Muscle of arm (tissue), 1 donor: ENCODE measurements at regions not wholly inside any gene's neighbourhood (a gene's known extent, or its start where the extent isn't known, plus 50 kb on each side); places are given as distances from the start of the nearest gene placed in this dataset.

Source experiments
- DNase-seq: peaks from one replicate; pipeline ENCODE4 v3.0.0-alpha.2; 2013

DNA sequence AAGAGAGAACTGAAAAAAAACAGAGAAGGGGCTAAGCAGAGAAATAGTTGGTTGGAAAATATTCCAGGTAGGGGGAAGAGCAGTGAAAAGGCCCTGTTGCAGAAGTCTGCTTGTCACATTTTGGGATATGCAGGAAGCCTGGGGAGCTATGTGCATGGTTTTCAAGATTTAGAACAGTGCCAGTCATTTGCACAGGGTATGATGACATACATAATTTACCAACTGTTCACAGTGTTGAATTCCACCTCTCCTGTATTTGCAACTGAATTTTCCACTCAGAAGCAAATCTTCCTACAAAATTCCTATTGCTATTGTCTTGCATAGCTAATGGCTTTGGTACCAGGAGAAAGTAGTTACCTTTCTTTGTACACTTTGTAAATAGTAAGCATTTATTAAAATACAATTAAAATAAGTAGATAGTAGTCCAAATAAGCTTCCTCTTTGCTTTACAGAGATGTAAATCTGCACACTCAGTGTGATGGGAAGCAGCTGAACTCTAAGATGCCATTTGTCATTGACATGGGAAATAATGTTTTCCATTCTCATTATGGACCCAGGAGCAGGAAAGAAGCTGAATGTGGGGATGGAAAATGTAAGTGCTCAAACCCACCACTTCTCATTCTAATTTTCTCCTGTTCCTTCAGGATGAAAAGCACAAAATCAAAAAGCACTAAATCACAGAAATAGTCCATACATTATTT lies 177.4 kb downstream of the BTG1 start:
- no peak for DNase-seq

DNA sequence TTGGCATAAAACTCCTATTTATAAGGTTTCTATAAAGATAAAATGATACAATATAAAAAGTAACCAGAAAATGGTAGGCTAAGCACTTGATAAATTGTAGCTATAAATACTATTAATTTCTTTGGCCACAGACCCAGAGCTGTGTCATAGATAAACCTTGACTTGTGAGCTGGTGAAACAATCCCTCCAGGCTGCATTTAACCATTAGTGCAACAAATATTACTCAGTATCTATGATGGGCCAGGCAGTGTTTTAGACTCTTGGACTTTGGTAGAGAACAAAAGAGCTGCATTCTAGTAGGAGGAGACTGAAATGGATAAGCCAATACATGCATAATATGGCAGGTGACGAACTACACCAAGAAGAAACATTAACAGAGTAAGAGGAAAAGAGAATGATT lies 178.1 kb downstream of the BTG1 start:
- DNase-seq = no peak

DNA sequence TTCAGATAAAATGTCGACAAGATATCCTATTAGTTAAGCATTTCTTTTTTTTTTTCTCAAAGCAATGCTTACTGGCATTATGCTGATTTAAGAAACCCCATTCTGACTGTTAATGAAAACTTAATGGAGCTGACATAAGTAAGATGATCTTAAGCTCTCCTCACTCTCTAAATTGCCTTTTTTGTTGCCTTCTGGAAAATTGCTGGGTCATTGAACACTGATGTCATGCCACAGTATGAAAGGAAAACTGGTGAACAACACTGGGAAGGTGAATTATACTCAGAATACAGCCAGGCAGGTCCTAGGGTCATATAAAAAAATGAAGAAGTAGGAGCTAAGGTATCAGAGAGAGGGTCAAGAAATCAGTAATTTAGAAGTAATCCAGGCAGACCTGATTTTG lies 179.9 kb downstream of the BTG1 start:
- DNase-seq = no peak

DNA sequence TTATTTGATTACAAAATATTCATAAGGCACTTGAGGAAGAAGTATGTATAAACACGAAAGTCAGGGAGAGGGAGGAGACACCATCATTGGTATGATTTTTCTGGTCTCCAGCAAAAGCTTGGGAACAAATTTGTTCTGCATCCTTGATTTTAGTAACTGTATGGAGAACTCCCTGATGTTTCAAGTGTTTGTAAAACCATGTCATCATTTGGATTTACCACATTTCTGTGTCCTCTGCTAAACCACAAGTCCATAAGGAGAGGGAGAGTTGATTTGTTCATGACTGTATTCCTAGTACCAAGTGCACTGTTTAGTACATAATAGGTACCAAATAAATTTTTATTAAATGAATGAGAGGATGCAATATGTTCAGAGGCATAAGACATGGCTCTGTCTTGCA lies 181.1 kb downstream of the BTG1 start:
- DNase-seq = no peak

DNA sequence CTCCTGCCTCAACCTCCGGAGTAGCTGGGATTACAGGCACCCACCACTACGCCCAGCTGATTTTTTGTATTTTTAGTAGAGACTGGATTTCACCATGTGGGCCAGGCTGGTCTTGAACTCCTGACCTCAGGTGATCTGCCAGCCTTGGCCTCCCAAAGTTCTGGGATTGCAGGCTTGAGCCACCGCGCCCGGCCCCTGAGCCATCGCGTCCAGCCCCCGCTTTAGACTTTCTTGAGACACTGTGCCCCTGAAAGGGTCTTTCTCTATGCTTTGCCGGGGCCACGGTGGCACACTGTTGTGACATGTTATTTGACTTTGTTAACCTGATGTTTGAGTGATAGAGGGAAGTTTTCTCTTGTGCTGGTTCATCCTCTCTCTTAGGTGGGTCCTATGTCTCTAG lies 186.4 kb downstream of the BTG1 start:
- DNase-seq = no peak

DNA sequence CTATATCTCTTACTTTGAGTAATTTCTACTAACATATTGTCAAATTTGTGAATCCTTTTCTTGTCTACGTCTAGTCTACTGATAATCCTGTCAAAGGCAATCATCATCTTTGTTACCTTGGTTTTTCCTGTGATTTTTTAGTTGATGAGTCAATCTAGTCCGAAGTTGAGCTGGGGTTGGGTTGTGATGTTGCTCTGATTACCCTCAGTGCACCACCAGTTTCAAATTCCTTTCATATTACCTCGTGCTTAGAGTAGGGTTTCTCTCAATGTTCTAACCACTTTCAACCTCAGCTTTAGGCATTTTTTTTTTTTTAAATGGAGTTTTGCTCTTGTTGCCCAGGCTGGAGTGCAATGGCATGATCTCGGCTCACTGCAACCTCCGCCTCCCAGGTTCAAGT lies 186.8 kb downstream of the BTG1 start:
- no peak for DNase-seq

DNA sequence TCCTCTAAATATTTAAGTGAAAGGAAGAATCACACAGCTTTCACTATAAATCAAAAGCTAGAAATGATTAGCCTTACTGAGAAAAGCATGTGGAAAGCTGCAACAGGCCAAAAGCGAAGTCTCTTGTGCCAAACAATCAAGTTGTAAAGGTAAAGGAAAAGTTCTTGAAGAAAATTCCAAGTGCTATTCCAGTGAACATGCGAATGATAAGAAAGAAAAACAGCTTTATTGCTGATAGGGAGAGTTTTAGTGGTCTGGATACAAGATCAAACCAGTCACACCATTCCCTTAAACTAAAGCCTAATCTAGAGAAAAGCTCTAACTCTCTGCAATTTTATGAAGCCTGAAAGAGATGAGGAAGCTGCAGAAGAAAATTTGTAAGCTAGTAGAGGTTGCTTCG lies 190.9 kb downstream of the BTG1 start:
- no peak for DNase-seq

DNA sequence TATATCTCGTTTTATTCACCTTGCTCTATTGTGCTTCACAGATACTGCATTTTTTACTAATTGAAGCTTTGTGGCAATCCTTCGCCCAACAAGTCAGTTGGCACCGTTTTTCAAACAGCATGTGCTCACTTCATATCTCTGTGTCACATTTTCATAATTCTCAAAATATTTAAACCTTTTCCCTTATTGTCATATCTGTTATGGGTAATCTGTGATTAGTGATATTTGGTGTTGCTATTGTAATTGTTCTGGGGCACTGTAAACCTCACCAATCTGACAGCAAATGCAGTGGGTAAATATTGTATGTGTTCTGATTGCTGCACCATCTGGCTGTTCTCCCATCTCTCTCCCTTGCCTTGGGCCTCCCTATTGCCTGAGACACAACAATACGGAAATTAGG lies 191.3 kb downstream of the BTG1 start:
- DNase-seq = no peak

DNA sequence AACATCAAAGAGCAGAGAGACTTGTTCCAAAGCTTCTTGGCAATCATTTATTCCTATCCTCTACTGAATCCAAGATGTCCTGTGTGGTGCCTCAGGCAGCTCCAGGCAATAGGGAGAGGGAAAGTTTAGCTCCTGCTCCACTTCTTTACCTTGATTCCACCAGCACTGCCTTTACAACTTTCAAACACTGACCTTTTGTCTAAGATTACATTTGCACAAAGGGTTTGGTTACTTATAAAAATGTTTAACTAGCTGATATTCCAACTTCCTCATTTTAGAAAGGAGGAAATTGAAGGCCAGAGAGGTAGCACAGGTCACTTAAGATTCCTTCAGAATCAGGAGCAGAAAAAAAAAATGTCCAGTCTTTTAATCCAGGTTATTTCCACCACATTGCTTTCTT lies 192.7 kb downstream of the BTG1 start:
- no peak for DNase-seq

DNA sequence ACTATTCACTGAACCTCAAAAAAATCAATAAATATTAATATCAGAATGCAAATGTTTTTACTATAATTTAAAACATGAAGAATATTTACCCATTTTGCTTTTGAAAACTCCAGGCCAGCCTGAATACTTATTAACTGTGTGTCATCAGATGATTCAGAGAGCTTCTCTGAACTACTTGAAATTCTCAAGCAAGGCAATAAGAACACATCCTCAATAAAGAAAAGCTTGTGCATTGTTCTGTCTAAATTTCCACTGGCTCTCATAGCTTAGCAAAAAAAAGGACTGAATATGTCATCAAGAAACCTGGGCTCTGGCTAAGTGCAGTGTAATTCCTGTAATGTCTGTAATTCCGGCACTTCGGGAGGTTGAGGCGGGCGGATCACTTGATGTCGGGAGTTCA lies 194.1 kb downstream of the BTG1 start:
- DNase-seq = no peak

DNA sequence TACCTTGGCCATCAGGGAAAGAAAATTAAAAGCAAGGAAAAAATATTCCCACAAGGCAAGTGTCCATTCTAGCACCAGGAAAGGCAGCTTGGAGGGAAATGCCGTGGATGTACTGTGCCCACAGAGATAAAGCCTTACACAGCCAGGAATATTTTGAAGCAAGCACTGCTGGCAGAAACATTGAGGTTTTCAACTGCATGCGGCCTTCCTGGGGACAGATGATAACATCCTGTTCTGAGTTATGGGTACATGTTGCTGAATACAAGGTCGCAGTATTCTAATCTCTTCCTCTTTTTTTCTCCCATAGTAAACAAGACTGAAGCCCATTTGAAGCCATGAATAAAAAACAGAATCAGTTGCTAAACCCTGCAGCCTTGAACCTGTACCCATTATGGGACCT lies 197.1 kb downstream of the BTG1 start:
- DNase-seq = no peak

DNA sequence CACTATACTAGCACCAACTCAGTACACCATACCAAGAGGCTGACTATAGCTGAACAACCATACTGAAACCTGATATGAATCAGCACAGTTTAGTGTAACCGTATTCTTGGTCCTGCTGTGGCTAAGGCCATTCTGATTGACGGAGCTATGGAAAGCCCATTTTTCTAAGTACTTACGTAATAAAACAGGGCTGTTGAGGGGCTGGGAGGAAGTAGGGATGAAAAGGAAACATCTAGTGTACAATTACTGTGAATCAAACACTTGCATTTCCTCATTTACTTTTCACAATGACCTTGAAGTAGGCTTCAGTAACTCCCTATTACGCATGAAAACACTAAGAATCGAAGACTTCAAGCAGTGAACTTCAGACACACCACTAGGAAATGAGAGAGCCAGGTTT lies 198.2 kb downstream of the BTG1 start:
- DNase-seq = no peak

DNA sequence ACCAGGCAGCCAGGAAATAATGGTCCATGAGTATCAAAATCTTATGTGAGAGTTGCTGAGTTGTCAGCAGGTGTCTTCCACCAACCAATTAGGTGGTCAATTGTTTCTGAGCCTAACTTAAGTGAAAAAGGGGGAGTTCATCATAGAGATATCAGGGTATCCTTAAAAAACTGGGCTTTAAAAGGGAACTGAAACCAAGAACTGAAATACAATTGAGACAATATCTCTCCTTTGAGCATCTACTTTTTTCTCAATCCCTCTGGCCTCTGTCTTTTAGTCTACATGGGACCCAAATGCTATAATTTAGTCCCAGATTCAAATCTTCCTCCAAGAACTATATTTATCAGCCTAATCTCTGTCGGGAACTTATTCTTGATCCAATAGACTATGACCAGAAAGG lies 201.0 kb downstream of the BTG1 start:
- DNase-seq = no peak

DNA sequence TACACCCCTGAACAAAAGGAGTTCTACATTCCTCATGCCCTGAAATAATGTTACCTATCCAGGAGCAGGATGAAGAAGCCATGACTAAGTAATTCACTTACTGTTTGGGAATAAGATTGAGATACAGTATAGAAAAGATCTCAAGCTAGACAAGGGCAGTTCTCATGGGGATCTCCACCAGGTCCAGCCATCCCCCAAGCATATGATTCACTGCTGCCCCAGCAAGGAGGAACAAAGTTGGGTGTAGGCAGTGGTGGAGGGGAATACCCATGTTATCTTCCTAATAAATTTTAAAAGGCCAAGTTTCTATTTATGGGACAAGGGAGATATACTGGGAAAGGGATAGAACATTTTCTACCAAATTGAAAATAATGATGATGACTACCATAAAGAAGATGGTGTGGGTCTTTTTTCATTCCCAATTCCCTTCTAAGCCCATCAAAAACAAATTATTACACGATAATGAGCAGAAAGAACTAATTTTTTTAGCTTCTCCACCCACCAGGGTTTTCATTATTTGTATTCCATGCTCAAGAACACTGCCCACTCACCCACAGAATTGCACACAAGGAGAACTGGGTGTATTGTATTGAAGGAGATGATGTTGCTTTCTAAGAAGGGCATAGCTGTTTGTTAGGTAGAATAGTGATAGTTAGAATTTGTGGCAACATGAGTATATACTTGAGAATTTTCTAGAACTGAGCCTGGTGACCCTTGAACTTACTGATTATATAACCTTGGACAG lies 204.6 kb downstream of the BTG1 start:
- no peak for DNase-seq

DNA sequence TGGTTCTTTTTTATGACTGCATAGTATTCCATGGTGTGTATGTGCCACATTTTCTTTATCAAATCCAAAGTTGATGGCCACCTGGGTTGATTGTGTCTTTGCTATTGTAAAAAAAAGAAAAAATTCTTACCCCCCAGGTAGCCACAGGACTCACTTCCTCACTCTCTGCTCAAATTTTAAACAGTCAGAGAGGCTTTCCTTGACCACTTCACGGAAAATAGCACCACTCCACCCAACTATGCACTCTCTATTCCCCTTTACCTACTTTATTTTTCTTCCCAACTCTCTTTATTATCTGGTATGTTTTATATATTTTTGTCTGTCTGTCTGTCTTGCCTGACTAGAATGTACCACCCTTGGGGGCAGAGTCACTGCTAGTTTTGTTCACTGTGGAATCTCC lies 205.3 kb downstream of the BTG1 start:
- no peak for DNase-seq

DNA sequence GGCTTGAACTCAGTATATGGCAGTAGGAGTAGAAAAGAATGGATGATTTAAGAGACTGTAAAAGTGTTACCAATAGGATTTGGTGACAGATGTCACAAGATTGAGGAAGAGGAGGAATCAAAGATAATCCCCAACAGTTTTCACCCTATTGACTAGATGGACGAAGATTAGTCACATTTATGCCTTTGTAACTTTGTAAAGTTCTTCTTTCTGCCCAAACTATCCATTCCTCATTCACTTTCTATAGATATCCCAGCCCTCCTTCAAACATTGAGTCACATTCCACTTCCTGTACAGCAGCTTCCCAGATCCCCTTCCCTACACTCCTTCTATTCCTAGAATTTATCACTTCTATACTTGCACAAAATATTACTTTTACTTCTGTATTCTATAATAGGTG lies 207.9 kb downstream of the BTG1 start:
- no peak for DNase-seq

DNA sequence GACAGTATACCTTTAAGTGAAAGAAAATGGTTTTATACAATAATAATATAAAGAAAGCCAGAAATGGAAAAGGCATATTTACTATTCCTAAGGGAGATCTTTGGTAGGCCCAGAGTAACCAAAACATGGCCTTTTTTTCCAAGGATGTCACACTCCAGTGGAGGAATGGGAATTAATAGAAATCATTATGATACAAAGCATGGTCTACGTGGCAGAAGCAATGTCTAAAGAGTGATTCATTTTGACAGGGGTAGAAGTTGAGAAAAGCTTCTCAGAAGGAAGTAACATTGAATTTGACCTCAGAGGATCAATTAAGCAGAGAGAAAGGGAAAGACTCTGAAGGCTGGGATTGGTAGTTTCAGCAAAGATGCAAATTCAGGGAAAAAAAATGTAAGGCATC lies 208.6 kb downstream of the BTG1 start:
- no peak for DNase-seq

DNA sequence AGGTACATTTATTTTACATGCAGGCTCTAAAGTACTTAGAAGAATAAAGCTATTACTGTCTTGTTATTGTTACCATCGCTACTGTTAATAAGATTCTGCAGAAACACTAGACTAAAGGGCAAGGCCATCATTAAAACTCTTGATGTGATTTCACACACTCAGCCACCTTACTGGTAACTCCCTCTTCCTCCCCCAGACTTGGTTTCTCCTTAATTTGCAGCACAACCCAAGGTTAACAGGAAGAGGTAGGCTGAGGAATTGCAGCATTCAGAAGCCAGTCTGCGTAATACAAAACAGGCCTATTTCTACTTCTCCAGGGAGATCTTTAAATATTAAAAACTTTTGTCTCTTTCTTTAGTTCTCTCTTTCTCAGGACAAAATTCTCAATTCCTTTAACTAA lies 210.3 kb downstream of the BTG1 start:
- DNase-seq = no peak

DNA sequence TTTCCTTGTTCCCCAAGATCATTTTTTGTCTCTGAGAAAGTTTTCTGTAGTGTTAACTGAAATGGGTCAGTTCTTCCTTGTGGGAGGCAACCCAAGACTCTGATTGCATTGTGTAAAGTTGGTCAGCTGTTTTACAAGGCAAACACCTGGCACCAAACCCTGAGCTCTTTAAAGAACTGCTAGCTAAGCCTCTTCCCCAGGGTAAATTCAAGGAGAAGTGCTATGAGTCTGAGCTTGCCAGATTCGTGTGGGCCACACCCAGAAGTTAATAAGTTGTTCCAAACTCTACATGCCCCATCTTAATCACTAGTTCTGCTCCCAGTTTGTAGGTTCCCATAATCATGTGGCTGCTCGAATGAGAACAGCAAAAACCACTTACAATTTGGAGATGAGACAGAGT lies 214.5 kb downstream of the BTG1 start:
- no peak for DNase-seq

DNA sequence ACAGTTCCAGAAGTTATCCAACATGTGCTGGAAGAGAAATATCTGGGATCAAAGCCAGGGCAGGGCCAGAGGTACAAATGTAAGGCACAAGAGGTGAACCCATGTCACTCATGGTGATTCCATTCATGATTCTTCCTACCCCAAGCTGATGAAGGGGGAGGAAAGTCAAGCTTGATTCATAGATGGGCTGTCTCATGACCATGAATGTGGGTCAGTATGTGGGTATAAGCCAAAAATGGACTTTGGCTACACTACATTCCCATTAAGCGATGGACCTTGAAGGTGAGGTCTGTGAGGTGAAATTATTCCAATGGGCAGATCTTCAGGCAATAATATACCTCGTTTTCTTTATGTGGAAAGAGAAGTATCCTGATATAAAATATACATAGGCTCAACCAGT lies 217.1 kb downstream of the BTG1 start:
- DNase-seq = no peak

DNA sequence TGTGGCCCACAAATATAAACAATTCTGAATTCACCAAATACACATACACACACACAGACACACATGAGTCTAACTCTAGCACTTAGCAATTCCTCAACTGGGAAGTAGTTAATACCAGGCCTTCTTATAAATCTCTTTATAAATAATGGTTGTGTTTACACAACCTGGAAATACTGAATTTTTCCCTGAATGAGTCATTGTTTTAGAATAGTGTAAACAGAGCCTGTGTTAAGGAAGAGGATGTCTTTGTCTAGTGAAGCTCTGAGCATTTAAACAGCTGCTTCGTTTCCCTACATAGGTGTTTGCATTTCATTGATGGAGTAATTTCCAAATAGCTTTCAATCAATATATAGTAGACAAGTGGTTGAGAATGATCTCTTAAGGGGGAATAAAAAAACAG lies 218.8 kb downstream of the BTG1 start:
- DNase-seq = no peak

DNA sequence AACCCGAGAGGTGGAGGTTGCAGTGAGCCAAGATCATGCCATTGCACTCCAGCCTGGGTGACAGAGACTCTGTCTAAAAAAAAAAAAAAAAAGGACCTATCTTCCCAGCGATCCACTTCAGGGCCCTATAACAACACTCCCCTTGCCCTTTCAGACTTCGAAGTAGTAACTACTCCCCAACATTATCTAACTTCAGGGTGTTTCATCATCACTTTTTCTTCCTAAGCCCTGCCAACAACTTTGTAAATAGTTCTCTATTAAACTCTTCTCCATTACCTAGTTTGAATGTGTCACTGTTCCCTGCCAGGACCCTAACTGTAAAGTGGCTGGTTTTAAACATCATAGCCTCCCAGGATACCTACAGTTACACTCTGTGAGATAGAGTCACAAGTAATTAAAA lies 220.8 kb downstream of the BTG1 start:
- DNase-seq = no peak

DNA sequence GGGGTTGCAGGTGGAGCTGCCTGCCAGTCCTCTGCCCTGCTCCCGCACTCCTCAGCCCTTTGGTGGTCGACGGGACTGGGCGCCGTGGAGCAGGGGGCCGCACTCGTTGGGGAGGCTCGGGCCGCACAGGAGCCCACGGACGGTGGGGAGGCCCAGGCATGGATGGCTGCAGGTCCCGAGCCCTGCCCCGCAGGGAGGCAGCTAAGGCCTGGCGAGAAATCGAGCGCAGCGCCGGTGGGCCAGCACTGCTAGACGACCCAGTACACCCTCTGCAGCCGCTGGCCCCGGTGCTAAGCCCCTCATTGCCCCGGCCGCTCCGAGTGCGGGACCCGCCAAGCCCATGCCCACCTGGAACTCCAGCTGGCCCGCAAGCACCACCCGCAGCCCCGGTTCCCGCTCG lies 221.8 kb downstream of the BTG1 start:
- DNase-seq = no peak

DNA sequence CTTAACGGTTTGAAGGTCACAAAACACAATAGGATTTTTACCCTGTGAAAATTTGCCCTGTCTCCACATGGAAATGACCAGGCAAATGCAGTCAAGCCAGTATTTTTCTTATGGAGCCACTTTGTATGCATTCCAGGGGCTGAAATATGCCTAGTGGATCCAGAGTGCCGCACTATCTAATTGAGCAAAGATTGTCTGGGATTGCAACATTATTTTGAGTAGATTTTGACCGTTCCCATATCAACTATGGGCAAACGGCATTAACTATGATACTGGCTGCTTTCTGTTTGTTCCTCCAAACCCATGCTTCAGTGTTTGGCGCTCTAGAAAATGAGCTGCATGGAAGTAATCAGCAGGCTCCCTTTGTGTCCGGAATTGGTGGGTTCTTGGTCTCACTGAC lies 223.0 kb downstream of the BTG1 start:
- no peak for DNase-seq
